Testis (tissue), 2 donors: ENCODE measurements at regions not wholly inside any gene's neighbourhood (a gene's known extent, or its start where the extent isn't known, plus 50 kb on each side); places are given as distances from the start of the nearest gene placed in this dataset.

Experiments used
- POLR2A ChIP-seq: fragments of 450-650 bp; IDR thresholded peaks from one replicate; pipeline ENCODE4 v1.6.1; 2017; ENCODE audit warnings: antibody characterized with exemption, mild to moderate bottlenecking, moderate library complexity
- TF ChIP-seq, protein P1 (sequence below), 3 experiments: fragments of 450-650 bp in 2 of 3; fragments of 200-600 bp in 1 of 3; sonication (generic) in 1 of 3; IDR thresholded peaks; one replicate each; pipeline ENCODE4 v1.5.1; 2016 to 2019; ENCODE audit warnings: antibody characterized with exemption in 3 of 3, mild to moderate bottlenecking in 2 of 3, moderate library complexity in 1 of 3

DNA sequence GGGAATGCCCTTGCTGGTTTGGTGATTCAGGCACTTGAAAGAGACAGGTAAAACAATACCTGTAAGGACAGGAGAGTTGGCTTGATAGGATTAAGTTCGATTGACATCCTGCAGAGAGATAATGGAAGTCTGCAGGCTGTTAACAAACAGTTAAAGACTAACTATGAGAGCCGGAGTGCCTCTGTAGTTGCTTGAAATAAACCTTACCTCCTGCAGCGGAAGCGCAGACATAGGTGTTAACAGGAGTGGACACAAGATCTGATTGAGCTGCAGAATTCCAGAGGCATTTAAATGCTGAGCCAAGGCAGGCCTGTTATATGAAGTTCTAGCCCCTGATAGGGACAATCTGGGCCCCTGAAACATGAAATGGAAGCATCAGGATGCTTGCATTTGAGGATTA, 416.7 kb upstream of the MAOA start:
- TF ChIP-seq, protein P1, sequence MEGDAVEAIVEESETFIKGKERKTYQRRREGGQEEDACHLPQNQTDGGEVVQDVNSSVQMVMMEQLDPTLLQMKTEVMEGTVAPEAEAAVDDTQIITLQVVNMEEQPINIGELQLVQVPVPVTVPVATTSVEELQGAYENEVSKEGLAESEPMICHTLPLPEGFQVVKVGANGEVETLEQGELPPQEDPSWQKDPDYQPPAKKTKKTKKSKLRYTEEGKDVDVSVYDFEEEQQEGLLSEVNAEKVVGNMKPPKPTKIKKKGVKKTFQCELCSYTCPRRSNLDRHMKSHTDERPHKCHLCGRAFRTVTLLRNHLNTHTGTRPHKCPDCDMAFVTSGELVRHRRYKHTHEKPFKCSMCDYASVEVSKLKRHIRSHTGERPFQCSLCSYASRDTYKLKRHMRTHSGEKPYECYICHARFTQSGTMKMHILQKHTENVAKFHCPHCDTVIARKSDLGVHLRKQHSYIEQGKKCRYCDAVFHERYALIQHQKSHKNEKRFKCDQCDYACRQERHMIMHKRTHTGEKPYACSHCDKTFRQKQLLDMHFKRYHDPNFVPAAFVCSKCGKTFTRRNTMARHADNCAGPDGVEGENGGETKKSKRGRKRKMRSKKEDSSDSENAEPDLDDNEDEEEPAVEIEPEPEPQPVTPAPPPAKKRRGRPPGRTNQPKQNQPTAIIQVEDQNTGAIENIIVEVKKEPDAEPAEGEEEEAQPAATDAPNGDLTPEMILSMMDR (IDR thresholded peaks at IDR 0.05): no peak
- TF ChIP-seq POLR2A: no peak
